Esophagus squamous epithelium (tissue), 4 donors: ENCODE measurements at regions not wholly inside any gene's neighbourhood (a gene's known extent, or its start where the extent isn't known, plus 50 kb on each side); places are given as distances from the start of the nearest gene placed in this dataset.

ENCODE experiments used
- CTCF ChIP-seq, 6 experiments: fragments of 450-650 bp in 4 of 6; fragments of 200-600 bp in 2 of 6; sonication (generic) in 2 of 6; IDR thresholded peaks; one replicate each; pipeline ENCODE4 v1.5.1; 2016 to 2019; ENCODE audit warnings: antibody characterized with exemption in 6 of 6, mild to moderate bottlenecking in 4 of 6, moderate library complexity in 4 of 6
- POLR2A ChIP-seq, 4 donors: fragments of 450-650 bp; IDR thresholded peaks; one replicate each; pipeline ENCODE4 v1.6.1; 2017; ENCODE audit warnings: antibody characterized with exemption in 4 of 4, mild to moderate bottlenecking in 4 of 4, moderate library complexity in 3 of 4

- TF ChIP-seq CTCF (IDR thresholded peaks at IDR 0.05) (no peak), POLR2A (IDR thresholded peaks at IDR 0.05) (no peak)
Observed at GRCh38 chr13:73601708-73602107, 532.5 kb downstream of the KLF12 start.
